Fibroblast of skin of back (primary cell): ENCODE measurements at regions not wholly inside any gene's neighbourhood (a gene's known extent, or its start where the extent isn't known, plus 50 kb on each side); places are given as distances from the start of the nearest gene placed in this dataset.
A peak's percentile ranks its signal among the peaks of the same experiment; 100 is the strongest.

Experiments used
- DNase-seq: peaks from one replicate; pipeline ENCODE4 v3.0.0-alpha.2; 2013

DNA sequence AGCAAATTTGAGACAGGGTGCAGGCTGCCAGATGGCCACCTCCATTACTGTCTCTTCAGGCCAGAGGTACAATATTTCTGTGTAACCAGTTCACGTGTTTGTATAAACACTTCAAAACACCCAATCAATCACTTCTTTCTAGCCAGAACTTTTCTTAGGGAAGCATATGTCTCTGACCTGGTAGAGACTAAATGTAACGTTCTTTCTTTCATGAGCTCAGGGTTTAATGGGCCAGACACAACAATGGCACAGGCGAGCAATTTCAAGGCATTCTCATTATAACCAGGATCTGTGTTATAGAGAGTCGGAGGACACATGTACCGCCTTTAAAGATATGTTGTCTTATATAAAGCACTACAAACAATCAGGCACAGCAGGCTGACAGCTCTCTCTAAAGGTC, 1846.4 kb upstream of the PIK3C3 start:
- DNase-seq, result no peak

DNA sequence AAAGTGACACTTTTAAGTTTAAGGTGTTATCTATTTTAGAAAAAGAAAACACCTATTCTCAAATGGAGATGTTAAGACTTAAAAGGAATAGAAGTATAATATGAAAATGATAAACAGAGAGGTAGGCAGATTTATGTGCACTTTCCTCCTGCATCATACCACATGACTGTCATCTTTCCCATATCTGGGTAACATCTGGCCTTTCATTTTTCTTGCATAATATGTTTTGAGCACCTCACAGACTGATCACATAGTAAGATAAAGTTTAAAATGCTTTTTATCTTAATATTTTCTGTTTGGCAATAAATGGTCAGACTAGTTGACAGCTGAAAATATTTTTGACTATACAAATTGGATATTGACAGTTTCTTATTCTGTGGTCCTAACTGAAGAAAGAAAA, 1852.1 kb upstream of the PIK3C3 start:
- DNase-seq, result no peak

DNA sequence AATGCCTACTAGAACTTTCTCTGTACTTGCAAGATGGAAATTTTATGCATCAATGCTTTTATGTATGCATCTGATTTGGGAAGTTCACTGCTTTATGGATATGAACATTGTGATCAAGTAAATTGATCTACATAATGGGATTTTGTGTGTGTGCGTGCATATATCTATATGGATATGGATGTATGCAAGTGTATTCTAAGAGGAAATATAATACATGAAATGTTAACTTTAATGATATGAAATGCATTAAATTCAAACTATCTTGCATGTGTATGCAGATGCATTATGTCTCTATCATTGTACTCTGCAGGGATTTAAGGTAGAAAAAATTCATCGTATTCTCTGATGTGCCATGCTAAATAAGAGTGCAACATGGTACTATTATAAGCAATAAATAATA, 1855.4 kb upstream of the PIK3C3 start:
- DNase-seq, result no peak

DNA sequence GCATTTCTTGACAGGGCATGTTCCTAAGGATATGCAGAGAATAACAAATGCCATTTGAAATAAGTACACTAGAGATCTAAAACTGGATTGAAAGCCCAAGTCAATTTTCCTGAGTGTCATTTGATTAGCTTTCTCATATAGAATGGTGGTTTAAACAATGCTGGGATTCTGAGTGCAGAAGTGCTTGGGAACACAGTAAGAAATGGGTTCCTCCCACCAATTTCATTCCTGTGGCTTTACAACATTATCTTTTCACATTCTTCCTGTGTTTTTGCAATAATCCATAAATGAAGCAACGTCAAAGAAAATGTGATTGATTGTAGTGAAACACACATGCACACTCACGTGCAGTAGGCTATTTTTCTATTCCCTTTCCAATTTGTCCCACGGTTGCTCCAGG, 1858.4 kb upstream of the PIK3C3 start:
- no peak for DNase-seq

DNA sequence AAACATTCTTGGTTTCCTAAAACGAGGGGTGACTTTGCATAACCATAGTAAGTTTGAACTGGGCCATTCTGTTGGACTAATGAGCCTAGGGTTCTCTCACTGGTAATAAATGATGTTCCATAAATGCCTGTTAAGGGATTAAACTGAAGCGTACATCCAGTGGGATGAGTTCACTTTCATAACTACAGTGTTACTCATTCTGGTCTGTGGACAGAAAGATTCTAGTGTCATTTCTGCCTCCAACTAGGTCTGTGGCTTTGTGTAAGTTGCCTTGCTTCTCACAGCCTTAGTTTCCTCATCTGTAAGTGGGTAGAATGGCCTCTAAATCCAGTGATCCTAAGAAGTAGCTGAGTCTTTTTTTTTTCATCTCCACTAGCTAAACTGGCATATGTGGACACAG, 1860.6 kb upstream of the PIK3C3 start:
- peak; percentile 15 for DNase-seq

DNA sequence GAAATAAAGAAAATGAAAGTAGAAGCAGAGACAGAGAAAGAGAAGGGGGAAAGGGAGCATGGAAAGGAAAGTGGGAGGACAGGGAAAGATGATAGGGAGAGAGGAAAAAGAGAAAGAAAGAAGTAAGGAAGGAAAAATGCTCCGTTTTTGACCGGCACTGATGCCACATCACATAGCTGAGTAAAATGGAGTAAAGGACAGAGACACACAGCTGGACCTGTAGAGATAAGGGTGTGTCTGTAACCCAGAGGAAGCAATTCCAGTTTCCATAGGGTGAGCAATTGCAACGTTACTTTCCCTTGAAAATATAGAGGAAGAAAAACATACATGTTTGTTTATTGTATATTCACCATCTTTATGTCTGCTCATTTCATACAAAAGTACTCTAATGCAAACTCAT, 1866.9 kb upstream of the PIK3C3 start:
- DNase-seq, result no peak

DNA sequence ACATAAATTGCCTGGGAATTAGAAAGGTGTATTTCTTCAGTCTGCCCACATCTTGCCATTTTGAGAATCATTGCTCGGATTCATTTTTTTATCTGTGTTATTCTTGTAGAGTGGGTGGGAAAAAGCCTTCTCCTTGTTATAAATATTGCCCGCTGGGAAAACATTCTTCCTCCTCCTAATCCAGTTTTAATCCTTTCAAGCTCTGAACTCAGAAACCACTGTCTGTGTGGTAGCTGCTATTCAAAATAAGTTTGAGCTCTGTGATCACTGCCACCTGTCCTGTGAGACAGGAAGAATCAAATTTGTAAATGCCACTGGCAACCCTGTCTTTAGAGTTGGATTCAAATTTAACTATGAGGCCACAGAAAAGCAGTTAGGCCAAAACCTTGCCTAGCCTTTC, 1875.2 kb upstream of the PIK3C3 start:
- DNase-seq, result no peak

DNA sequence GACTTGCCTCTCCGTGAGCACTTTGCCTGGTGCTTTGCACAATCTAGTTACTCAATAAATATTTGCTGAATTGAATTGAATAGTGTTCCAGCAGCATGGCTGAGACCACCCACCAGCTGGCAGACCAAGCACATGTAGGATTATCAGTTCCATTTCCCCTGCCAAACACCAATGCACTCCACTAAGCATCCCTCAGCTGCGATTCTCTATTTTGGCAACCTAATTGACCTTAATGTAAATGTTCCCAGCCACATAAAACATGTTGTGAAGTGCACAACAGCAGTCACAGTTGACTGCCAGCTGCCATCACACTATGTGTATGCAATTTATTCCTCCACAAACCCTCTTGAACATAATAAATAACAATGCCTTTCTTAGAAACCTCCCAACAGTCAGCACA, 1879.4 kb upstream of the PIK3C3 start:
- no peak for DNase-seq

DNA sequence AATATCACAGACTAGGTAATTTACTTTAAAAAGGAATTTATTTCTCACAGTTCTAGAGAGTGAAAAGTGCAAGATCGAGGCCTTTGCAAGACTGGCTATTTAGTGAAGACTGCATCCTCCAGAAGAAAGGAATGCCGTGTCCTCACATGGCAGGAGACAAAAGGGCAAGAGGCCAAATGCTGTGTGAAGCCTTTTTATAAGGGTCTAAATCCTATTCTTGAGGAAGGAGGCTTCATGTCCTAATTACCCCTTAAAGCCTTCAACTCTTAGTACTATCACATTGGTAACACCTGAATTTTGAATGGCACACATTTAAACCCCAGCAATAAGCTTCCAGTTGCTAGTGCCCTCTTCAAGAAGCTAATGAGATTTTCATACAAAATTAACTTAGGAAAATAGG, 1882.3 kb upstream of the PIK3C3 start:
- no peak for DNase-seq

DNA sequence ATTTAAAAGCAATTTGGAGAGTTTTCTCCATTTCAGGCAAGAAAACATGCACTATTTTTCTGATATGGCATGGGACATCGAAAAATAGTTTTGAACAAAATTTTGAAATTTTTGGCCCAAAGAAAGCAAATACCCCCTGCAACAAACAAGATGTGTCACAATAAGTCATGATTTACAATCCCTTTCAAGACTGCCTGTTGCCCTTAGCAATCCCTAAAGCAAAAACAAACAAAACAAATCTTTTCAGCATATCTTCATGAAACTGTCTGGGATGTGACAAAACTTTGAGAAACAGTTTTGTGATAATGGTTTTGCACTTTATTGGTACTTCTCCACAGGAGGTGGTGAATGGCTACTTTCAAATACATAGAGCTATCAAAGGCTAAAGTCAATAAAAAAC, 1888.7 kb upstream of the PIK3C3 start:
- no peak for DNase-seq

DNA sequence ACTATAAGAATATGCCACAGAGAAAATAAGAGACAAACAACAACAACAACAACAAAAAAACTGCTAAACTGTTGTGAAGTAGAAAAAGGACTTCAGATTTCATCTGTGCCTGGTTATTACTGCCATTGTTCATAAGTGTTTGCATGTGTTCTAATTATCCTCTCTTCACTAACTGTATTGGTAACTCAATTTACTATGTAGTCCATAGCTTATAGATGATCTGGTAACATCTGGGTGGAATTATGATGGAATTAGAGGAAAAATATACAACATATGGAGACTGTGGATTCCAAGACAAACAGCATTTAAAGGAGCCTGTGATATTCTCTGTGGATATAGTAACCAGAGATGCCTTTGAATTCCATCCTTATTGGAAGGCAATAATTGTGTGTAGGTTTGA, 1891.5 kb upstream of the PIK3C3 start:
- DNase-seq, result no peak

DNA sequence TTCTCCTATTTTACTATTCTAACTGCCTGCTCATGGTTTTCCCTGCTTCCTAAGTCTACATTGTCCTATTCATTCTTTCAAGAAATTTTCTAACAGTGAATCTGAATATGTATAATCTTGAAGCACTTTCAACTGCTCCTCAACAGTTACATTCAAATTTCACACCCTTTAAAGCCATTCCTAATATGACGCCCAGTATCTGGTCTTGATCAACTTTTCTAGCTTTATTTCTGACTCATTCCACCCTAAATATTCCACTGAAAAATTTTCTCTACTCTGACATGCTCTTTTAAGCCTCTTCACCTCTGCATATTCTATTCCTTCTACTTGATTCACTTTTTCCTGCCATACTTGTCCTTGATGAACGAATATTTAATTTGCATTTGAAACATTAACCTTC, 1893.9 kb upstream of the PIK3C3 start:
- DNase-seq, result no peak

DNA sequence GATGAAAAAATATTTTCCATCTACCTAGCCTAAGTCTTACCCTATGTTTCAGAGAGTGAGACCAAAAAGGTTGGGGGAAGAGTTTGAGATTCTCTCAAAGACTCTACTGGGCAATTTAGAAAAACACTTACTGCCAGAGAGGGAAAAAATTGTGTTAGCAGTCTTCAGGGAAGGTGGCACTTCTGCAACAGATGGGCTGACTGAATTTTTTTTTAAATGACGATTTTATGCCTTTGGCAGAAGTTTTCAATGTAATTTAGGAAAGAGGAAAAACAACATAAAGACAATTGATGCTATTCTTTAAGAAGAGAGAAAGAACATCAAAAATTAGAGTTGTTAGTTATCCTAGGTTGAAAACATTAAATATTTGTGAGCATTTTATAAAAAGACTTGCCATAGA, 1894.5 kb upstream of the PIK3C3 start:
- DNase-seq, result no peak

DNA sequence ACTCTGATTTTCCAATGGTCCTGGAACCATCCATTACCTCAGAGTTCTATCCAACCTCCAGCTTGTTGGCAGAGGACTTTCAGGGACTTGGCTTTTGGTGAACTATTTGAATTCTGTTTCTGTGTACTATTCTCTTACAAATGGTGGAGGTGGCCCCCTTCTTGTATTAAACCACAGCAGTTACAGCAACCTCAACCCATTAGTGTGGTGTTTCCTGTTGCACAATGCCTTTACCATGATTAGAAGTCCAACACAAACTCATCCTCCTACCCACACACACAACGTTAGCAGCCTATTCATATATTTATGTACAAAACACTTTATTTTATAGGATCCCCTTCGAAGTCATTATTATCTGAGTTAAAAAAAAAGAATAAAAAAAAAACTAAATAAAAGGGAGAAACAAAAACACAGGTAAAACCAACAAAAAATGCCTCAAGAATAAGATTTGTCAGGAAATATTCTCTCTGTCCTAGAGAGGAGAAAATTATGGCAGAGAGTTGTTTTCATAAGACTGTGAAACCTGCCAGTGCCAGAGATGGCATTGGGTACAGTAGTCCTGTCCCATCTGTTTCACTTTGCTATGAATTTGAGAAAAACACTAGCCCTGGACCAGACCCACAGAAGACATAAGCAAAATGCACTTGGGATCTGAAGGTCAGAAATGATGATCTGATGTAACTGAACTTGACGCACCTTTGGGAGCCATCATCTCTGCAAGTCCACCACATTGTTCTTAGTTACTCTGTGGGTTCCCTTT, 1896.0 kb upstream of the PIK3C3 start:
- DNase-seq, result no peak

DNA sequence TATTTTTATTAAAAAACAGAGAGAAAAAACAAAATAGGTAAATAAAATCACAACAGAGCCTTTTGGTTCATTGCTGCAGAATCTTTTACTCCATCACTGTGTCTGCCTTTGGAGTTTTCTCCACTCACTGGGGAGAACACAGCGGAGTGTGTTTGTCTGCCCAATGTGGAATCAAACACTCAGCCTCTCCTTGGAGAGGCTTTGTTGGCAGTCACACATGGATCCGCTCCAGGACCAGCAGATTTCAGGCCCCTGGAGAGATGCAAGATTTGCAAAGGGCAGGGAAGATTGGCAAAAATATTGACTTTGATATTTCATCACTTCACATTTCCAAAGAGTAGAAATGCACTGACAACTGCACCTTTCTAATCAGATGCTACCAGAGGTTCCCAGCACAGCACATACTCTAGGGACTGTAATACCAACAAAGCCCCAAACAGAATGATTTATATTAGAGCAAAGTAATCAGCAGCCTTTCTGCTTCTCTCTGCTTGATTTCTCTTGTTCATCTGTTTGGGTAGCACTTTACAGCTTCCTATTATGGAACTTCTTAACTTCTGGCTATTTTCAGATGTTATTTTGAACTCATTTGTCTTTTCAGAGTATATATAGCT, 1898.8 kb upstream of the PIK3C3 start:
- DNase-seq, result no peak

DNA sequence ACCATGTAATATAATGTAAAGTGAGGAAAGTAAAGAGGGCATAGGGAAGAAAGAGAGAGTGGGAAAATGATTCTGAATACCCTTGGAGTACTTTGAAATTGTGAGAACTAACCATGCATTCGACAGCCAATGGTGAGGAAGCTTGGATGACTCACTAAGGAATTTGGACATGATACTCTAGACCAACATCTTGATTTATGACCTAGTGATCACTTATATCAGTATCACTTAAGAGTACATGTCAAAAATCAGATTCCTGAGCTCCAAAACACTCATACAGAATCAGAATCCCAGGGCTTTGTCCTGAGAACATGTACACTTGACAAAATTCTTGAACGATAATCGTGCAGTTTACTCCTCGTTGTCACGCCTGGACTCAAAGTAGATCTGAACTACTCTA, 1899.8 kb upstream of the PIK3C3 start:
- DNase-seq, result no peak

DNA sequence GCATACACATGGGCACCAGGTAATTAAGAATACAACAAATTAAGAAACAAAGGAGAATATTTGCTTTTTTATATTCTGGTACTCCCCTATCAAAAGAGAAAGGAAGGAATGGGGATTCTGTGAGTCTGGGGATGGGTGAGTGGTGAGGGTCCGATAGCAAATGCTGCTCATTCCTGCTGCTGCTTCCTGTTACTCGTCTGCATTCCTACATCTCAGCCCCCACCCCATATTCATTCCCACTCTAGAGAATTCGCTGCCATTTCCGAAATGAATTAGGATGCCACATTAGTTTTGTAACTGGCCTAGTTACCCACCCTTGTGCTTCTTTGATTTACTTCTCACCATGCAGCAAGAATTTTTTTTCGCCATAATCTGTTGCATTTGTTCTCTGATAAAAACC, 1905.3 kb upstream of the PIK3C3 start:
- DNase-seq, result no peak

DNA sequence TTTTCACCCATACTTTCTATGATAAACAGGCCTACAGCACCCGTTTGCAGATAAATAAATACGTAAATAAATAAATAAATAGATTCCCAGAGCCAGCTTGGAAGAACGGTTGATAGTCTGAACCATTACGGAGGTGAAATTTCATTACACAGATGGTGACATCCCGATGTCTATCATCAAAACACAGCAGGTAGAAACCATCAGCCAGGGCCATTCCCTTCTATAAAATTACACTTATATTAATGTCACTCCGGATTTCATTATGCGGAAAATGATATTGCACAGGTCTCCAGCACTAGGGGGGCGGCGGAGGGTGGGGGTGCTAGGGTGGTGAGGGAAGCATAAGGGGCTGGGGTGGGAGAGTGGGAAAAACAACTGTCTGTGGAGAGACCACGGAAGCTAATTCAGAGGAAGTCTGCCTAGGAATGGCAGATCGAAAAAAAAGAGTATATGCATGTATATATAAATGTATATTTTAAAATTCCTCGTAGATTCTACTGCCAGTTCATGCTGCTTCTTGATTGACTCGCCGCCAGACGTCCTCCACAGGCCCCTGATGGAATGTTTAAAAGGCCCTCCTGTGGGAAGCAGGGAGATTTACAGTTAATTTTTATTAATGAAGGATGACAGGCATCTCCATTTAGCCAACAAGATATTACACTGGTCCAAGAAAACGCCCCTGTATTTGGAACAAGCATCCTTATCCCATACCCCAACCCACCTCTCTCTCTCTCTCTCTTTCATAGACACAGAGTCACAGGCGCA, 1906.0 kb upstream of the PIK3C3 start:
- no peak for DNase-seq

DNA sequence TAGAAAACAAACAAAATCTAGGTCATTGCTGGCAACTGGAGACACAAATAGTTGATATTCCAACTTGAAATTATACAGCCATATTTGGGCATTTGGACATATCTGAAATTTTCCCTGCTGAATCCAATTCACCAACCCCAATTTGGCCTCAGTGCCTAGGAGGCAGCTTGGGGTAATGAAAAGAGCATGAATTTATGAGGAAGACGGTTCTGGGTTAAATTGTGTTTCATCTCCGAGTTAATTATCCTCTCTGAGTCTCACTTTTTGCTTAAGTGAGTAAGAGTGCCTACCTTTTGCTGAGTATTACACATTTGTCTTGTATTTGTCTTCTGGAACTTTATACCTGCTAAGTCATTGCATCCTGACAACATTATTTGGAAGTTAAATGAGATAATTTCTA, 1906.8 kb upstream of the PIK3C3 start:
- no peak for DNase-seq

DNA sequence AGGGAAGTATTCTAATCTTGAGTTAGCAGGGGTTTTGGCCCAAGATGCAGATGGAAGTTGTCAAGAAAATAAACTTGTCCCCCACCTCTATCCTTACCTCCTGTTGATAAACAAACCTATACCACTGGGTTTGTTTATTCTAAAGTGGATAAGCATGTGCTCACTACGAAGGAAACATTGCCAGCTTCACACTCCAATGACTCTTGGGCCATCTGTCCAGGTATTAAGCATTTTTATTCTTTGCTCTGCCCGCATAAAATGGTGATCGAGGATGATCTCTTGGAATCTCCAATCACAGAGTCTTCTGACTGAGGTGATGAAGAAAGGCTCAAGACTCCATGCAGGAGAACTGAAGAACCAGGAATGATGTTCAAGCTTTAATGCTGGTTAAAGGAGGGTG, 1908.4 kb upstream of the PIK3C3 start:
- no peak for DNase-seq

DNA sequence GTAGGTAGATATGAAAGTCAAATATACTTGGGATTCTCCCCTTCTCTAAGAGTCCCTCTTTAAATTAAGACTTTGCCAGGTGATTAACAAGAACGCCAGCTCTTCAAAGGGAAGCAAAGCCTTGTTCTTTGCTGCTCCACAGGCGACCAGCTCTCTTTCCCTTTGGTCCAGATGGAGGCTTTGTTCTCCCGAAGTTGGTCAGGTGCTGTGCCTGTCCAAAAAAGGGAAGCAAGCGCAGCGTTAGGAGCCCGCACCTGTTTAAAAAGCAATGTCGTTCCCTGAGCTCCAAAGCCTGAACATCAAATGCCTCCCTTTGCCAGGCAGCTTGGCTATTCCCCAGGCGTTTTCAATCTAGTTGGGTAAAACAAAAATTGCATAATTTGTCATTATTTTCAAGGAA, 1913.1 kb upstream of the PIK3C3 start:
- no peak for DNase-seq

DNA sequence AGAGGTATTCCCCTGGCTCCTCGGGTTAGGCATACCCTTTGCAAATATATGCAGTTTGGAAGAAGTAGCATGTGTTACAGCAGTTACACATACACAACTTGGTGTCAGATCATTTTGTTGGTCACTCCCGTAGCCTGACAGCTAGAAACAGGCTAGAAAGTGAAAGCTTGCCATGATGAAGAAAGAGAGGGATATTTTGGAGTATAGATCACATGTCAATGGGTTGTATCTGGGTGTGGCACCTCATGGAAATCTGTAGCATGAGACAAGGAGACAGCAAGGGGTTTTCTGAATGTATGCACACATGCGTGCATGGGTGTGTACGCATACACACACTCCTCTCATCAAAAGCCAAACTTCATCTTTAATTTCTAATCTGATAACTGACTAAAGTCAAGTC, 1914.5 kb upstream of the PIK3C3 start:
- no peak for DNase-seq

DNA sequence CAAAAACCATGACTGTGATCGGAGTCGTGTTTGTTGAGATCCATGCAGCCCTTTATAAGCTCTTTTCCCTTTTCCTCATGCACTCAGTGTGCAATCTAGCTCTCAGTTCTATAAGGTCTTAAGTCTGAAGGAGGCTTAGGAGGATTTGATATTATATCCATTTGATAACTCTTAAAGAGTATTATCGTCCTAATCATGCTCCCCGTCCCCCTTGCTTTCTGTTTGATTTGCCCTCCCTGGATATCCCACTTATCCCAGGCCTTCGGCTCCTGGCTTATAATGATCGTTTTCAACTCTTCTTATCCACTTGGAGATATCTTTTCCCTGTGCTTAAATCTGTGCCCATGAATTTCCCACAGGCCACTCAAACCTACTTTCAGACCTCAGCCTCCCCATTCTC, 1917.7 kb upstream of the PIK3C3 start:
- no peak for DNase-seq

DNA sequence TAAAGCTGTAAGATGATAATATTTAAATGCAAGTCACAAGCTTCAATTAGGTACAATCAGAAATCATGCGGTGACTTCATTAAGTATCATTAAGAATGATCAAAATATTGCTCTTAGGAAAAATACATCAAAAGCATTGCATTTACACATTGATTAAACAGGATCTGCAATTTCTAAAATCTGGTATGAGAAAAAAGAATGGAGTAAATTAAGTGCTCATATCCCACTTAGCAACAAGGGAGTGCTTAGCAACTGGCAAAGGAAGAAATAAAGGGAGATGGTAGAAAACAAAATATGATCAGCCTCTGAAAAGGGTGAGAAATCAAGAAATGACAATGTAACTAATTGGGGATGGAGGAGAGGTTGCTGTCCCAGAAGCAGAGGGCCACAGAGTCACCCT, 1918.2 kb upstream of the PIK3C3 start:
- DNase-seq, result no peak
